ENCODE measurements at regions not wholly inside any gene's neighbourhood (a gene's known extent, or its start where the extent isn't known, plus 50 kb on each side); places are given as distances from the start of the nearest gene placed in this dataset.

DNA sequence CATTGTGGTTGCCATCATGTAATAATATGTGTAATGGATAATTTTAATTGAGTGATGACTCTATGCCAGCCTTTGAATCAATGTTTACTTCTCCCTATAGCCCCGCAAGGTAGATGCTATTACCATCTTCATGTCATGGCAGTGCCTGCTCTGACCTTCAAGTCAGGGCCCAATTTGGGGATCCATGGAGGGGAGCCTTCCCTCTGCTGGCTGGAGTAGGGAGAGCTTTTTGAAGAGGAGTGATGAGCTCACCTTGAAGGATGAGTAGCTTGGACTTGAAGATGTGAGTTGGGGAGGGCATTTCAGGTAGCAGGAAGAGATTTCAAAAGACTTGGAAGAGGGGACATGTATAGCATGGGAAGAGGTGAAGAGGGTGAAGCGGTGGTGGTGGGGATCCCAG, 189.2 kb downstream of the FOXD2 start:
- peak in 1 of 2 experiments; percentile 20 for DNase-seq (ENCODE audit: low spot score in 2 of 2, unreplicated experiment in 2 of 2)
- H3K27me3 Mint-ChIP-seq (ENCODE audit: low read depth) = peaks cover 56% of the 10 kb centered on the region
- TF ChIP-seq, protein P1, sequence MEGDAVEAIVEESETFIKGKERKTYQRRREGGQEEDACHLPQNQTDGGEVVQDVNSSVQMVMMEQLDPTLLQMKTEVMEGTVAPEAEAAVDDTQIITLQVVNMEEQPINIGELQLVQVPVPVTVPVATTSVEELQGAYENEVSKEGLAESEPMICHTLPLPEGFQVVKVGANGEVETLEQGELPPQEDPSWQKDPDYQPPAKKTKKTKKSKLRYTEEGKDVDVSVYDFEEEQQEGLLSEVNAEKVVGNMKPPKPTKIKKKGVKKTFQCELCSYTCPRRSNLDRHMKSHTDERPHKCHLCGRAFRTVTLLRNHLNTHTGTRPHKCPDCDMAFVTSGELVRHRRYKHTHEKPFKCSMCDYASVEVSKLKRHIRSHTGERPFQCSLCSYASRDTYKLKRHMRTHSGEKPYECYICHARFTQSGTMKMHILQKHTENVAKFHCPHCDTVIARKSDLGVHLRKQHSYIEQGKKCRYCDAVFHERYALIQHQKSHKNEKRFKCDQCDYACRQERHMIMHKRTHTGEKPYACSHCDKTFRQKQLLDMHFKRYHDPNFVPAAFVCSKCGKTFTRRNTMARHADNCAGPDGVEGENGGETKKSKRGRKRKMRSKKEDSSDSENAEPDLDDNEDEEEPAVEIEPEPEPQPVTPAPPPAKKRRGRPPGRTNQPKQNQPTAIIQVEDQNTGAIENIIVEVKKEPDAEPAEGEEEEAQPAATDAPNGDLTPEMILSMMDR (IDR thresholded peaks at IDR 0.05; ENCODE audit: unreplicated experiment) = no peak
- H3K4me3 Mint-ChIP-seq = no peak overlapping the region
- no peaks in the 10 kb centered on the region for H3K36me3 Mint-ChIP-seq
- no peak overlapping the region for H3K27ac Mint-ChIP-seq
- peaks cover 8% of the 10 kb centered on the region for H3K4me1 Mint-ChIP-seq
- H3K9me3 Mint-ChIP-seq = no peaks in the 10 kb centered on the region

DNA sequence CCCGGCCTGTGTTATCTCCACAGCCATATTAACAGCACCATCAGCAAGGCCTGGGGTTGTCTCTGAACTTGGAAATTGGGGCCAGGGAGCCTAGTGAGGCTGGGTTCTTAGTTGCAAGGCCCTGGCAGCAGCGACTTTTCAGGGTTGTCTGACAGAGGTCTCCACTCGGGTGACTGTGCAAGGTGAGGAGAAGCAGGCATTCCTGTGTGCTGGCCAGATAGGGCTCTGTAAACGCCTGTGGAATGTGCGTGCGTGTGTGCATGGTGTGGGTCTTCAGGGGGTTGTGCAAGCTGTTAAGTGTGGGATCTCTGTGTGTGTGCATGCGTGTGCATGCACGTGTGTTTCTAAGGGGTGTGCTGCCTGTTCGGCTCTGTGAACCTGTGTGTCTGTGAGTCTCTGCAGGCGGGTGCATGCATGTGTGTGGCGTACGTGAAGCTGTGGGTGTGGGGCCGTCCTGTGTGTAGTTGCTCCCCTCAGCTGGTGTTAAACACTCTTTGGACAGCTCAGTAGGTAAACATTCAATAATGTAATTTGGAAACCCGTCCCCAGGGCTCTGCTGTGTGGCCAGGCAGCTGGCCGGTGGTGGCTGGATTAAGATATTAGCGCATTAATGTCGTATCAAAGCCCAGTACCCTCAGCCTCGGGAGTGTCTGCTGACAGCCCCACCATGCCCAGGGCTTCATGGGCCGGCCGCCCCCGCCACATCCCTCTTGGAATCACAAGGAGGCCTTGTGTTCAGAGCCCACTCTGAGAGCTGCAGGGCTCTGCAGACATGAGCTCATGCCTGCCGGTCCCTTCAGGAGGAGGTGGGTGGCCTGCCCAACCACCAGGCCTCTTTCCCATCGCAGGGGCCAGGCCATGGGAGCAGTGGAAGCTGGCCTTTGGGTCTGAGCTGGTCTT, 189.9 kb downstream of the FOXD2 start:
- Mint-ChIP-seq H3K27me3 (ENCODE audit: low read depth) (peaks cover 57% of the 10 kb centered on the region), H3K4me1 (peaks cover 8% of the 10 kb centered on the region), H3K9me3 (no peaks in the 10 kb centered on the region), H3K27ac (no peak overlapping the region), H3K4me3 (no peak overlapping the region), H3K36me3 (no peaks in the 10 kb centered on the region)
- TF ChIP-seq, protein P1 (IDR thresholded peaks at IDR 0.05; ENCODE audit: unreplicated experiment) = no peak
- peak in 1 of 2 experiments; percentile 38 for DNase-seq (ENCODE audit: low spot score in 2 of 2, unreplicated experiment in 2 of 2)

DNA sequence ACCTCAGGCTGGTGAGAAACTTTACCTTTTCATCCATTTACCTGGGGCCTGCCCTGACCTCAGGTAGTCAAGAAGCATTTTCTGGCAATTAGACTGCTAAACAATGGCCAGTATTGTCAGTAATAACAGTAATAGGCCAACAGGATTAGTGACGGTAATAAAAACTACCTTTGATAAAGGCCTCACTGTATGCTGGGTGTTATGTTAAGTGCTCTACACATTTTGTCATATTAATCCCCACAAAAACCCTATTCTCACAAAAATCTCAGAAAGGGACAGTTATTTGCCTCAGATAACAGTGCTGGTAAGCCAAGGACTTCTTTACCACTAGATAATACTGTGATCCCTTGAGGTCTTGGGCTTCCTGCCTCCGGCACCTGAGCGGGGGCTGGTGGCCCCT, 191.4 kb downstream of the FOXD2 start:
- DNase-seq (ENCODE audit: low spot score in 2 of 2, unreplicated experiment in 2 of 2) = no peak
- Mint-ChIP-seq H3K9me3 (no peaks in the 10 kb centered on the region), H3K27ac (no peak overlapping the region), H3K4me3 (no peak overlapping the region), H3K36me3 (no peaks in the 10 kb centered on the region), H3K4me1 (peaks cover 8% of the 10 kb centered on the region), H3K27me3 (ENCODE audit: low read depth) (peaks cover 67% of the 10 kb centered on the region)
- TF ChIP-seq, protein P1 (IDR thresholded peaks at IDR 0.05; ENCODE audit: unreplicated experiment) = no peak

DNA sequence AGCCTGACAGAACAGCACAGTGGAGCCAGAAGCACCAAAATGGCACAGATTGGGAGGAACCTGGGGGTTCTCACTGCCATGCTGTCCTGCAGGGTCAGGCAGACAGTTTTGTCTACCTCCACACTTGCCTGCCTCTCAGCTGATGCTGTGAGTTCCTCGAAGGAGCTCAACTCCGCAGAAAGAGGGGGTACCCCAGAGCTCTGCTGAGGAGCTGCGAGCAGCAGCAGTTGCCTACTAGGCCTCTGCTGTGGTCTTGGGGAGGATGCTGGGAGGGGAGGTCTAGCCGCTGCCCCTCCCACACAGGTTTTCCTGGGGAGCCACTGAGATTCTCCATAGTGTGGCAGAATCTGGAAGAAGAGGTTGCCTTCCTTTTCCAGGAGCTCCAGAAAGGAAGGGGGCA, 192.5 kb downstream of the FOXD2 start:
- Mint-ChIP-seq H3K27ac (no peak overlapping the region), H3K9me3 (no peaks in the 10 kb centered on the region), H3K27me3 (ENCODE audit: low read depth) (peaks cover 67% of the 10 kb centered on the region), H3K4me1 (peaks cover 8% of the 10 kb centered on the region), H3K36me3 (no peaks in the 10 kb centered on the region), H3K4me3 (no peak overlapping the region)
- DNase-seq (ENCODE audit: low spot score in 2 of 2, unreplicated experiment in 2 of 2) = no peak
- TF ChIP-seq, protein P1 (IDR thresholded peaks at IDR 0.05; ENCODE audit: unreplicated experiment) = no peak

DNA sequence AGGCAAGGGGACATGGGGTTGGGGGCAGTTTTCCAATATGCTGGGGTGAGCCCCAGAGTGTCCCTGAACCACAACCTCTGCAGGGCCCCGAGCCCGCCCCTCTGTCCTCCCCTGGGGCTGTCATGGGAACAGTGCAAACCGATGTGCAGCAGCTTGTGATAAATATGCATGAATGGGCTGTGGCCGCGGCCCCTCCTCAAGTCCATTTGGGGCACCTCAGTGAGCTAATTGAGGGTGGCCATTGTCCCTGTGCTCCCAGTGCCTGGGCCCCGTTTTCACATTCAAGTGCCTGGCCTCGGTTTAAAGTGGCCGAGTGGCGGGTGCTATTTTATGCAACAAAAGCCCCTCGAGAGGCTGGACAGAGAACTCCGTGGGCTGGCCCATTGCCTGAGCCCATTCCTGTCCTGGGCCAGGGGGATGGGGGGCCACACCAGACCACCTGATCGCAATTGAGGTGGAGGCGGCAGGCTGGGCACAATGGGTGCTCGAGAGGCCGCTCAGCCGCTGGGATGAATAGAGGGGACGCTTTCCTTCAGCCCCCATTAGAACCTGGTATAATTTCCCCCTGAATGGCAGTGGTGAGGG, 193.7 kb downstream of the FOXD2 start:
- H3K9me3 Mint-ChIP-seq = no peaks in the 10 kb centered on the region
- no peaks in the 10 kb centered on the region for H3K36me3 Mint-ChIP-seq
- peaks cover 69% of the 10 kb centered on the region for H3K27me3 Mint-ChIP-seq (ENCODE audit: low read depth)
- TF ChIP-seq, protein P1 (IDR thresholded peaks at IDR 0.05; ENCODE audit: unreplicated experiment) = no peak
- H3K4me3 Mint-ChIP-seq = no peak overlapping the region
- H3K27ac Mint-ChIP-seq = no peak overlapping the region
- no peak for DNase-seq (ENCODE audit: low spot score in 2 of 2, unreplicated experiment in 2 of 2)
- H3K4me1 Mint-ChIP-seq = peaks cover 8% of the 10 kb centered on the region

All from mesothelial cell of epicardium (in vitro differentiated cells).